IMR-90 (cell line): ENCODE measurements at regions not wholly inside any gene's neighbourhood (a gene's known extent, or its start where the extent isn't known, plus 50 kb on each side); places are given as distances from the start of the nearest gene placed in this dataset.

Source experiments
- ATAC-seq: fragments of 200-7000 bp; cut with Tn5 transposase; 2 replicates; pipeline ENCODE4 v1.9.1; 2020; ENCODE audit warnings: low read depth, mild to moderate bottlenecking, moderate library complexity
- BruUV-seq: library from RNA; stranded (reverse); fragments of 400-500 nt; replicated peaks from 2 replicates; lab custom pipeline; 2021; lab: Mats Ljungman, UMichigan
- CTCF ChIA-PET: fragments of 300-600 bp; formaldehyde crosslinking; extraction: SDS; loops from one replicate; lab custom pipeline; 2021; ENCODE audit warnings: antibody characterized with exemption; lab: Yijun Ruan, JAX
- POLR2A ChIA-PET: fragments of 300-600 bp; sonication (Branson Sonifier 250); formaldehyde crosslinking; loops from one replicate; lab custom pipeline; 2022; ENCODE audit warnings: antibody characterized with exemption; ENCODE audit not compliant: unreplicated experiment; lab: Charles Lee
- DNase-seq: peaks from one replicate; pipeline ENCODE4 v3.0.0; 2013
- H2AFZ ChIP-seq: replicated peaks from 2 replicates; pipeline ENCODE3; 2013; ENCODE audit warnings: low read length, mild to moderate bottlenecking; ENCODE audit not compliant: poor library complexity
- H2AK5ac ChIP-seq: 2 replicates; pipeline ENCODE4 v1.6.1; 2013; ENCODE audit warnings: low read depth, low read length, inconsistent platforms
- H2AK9ac ChIP-seq: replicated peaks from 2 replicates; pipeline ENCODE3; 2013; ENCODE audit warnings: mild to moderate bottlenecking, low read depth, low read length, moderate library complexity; ENCODE audit not compliant: poor library complexity
- H2BK120ac ChIP-seq: 2 replicates; pipeline ENCODE4 v1.6.1; 2013; ENCODE audit warnings: low read depth, low read length, inconsistent platforms
- H2BK15ac ChIP-seq: 3 replicates; pipeline ENCODE4 v1.6.1; 2013; ENCODE audit warnings: low read depth, low read length, inconsistent platforms
- H2BK20ac ChIP-seq: 2 replicates; pipeline ENCODE4 v1.6.1; 2013; ENCODE audit warnings: low read depth, mild to moderate bottlenecking, inconsistent platforms, low read length, moderate library complexity
- H2BK5ac ChIP-seq: 2 replicates; pipeline ENCODE4 v1.6.1; 2013; ENCODE audit warnings: mild to moderate bottlenecking, low read depth, low read length, inconsistent platforms; ENCODE audit not compliant: poor library complexity, severe bottlenecking
- H3K14ac ChIP-seq: replicated peaks from 2 replicates; pipeline ENCODE4 v1.6.1; 2013; ENCODE audit warnings: low read depth, low read length, inconsistent platforms
- H3K18ac ChIP-seq: 2 replicates; pipeline ENCODE4 v1.6.1; 2013; ENCODE audit warnings: low read depth, low read length, control low read depth
- H3K23ac ChIP-seq: 2 replicates; pipeline ENCODE4 v1.6.1; 2013; ENCODE audit warnings: low read depth, low read length, inconsistent platforms
- H3K27ac ChIP-seq: 2 replicates; pipeline ENCODE4 v1.5.1; 2013; ENCODE audit warnings: mild to moderate bottlenecking, control low read depth, low read length; ENCODE audit not compliant: insufficient read depth
- H3K27me3 ChIP-seq: 2 replicates; pipeline ENCODE4 v1.6.1; 2013; ENCODE audit warnings: low read length; ENCODE audit not compliant: control insufficient read depth, insufficient read depth
- H3K36me3 ChIP-seq: 2 replicates; pipeline ENCODE4 v1.6.1; 2013; ENCODE audit warnings: low read length, mixed read lengths; ENCODE audit not compliant: control insufficient read depth, insufficient read depth
- H3K4ac ChIP-seq: 2 replicates; pipeline ENCODE4 v1.6.1; 2013; ENCODE audit warnings: low read depth, low read length, inconsistent platforms
- H3K4me1 ChIP-seq: 2 replicates; pipeline ENCODE4 v1.6.1; 2013; ENCODE audit warnings: low read length, mixed read lengths; ENCODE audit not compliant: control insufficient read depth, insufficient read depth
- H3K4me2 ChIP-seq: 2 replicates; pipeline ENCODE4 v1.6.1; 2013; ENCODE audit warnings: low read depth, mild to moderate bottlenecking, control low read depth, low read length, moderate library complexity
- H3K4me3 ChIP-seq: 2 replicates; pipeline ENCODE4 v1.5.1; 2013; ENCODE audit warnings: low read depth, mild to moderate bottlenecking, control low read depth, low read length, moderate library complexity; ENCODE audit not compliant: insufficient read depth
- H3K56ac ChIP-seq: 2 replicates; pipeline ENCODE4 v1.6.1; 2013; ENCODE audit warnings: low read length, inconsistent platforms; ENCODE audit not compliant: insufficient read depth; ENCODE audit errors: extremely low read depth
- H3K79me1 ChIP-seq, 2 experiments: 2 replicates each; pipeline ENCODE4 v1.6.1; 2013; ENCODE audit warnings: low read length in 2 of 2, inconsistent platforms in 1 of 2, low read depth in 1 of 2
- H3K9ac ChIP-seq: 2 replicates; pipeline ENCODE4 v1.6.1; 2013; ENCODE audit warnings: low read depth, low read length, control low read depth
- H3K9me1 ChIP-seq: 2 replicates; pipeline ENCODE4 v1.6.1; 2013; ENCODE audit warnings: low read length, inconsistent platforms; ENCODE audit not compliant: insufficient read depth
- H3K9me3 ChIP-seq: 2 replicates; pipeline ENCODE4 v1.6.1; 2013; ENCODE audit warnings: low read length; ENCODE audit not compliant: control insufficient read depth, insufficient read depth
- H4K20me1 ChIP-seq: 2 replicates; pipeline ENCODE4 v1.6.1; 2013; ENCODE audit warnings: low read length, inconsistent platforms; ENCODE audit not compliant: insufficient read depth
- H4K5ac ChIP-seq: 2 replicates; pipeline ENCODE4 v1.6.1; 2013; ENCODE audit warnings: mild to moderate bottlenecking, low read depth, low read length, control low read depth
- H4K8ac ChIP-seq, 2 experiments: 2 replicates each; pipeline ENCODE4 v1.6.1; 2013; ENCODE audit warnings: low read depth in 2 of 2, low read length in 2 of 2, control low read depth in 1 of 2, inconsistent platforms in 1 of 2
- H4K91ac ChIP-seq: 2 replicates; pipeline ENCODE4 v1.6.1; 2013; ENCODE audit warnings: low read depth, low read length, inconsistent platforms; ENCODE audit not compliant: insufficient read depth
- CEBPB ChIP-seq: IDR thresholded peaks from 2 replicates; pipeline ENCODE4 v1.6.1; 2012; ENCODE audit warnings: low read depth, low read length, improper control_type of control experiment
- FOS ChIP-seq: fragments of 150-350 bp; IDR thresholded peaks from 2 replicates; pipeline ENCODE4 v1.6.1; 2016; ENCODE audit warnings: low read depth, low read length
- MAZ ChIP-seq: IDR thresholded peaks from 2 replicates; pipeline ENCODE4 v1.6.1; 2012; ENCODE audit warnings: low read depth, mild to moderate bottlenecking, low read length, improper control_type of control experiment, moderate library complexity, borderline replicate concordance
- POLR2A ChIP-seq: IDR thresholded peaks from 2 replicates; pipeline ENCODE4 v1.6.1; 2012; ENCODE audit warnings: mild to moderate bottlenecking, low read depth, low read length
- RAD21 ChIP-seq: IDR thresholded peaks from 2 replicates; pipeline ENCODE4 v1.6.1; 2012; ENCODE audit warnings: low read length, improper control_type of control experiment
- RCOR1 ChIP-seq: IDR thresholded peaks from 2 replicates; pipeline ENCODE4 v1.6.1; 2012; ENCODE audit warnings: mild to moderate bottlenecking, low read length, improper control_type of control experiment; ENCODE audit not compliant: insufficient replicate concordance
- RFX5 ChIP-seq: IDR thresholded peaks from 2 replicates; pipeline ENCODE4 v1.8.0; 2012; ENCODE audit warnings: low read depth, mild to moderate bottlenecking, low read length, moderate library complexity
- WGBS, 2 experiments: methylation state at CpG; one replicate each; pipeline versions ENCODE4 v1.1.5 to v1.1.7; 2013; ENCODE audit warnings: missing lambda C conversion rate in 2 of 2; ENCODE audit not compliant: insufficient read length in 1 of 2; ENCODE audit errors: extremely low coverage in 2 of 2; 5-methylcytosine and 5-hydroxymethylcytosine counted together
- dilution Hi-C: fragments of 300-500 bp; cut with HindIII; formaldehyde crosslinking; loops from one replicate; pipeline ENCODE4 v1.14.3; 2018; ENCODE audit warnings: low sequenced_read_pairs; ENCODE audit not compliant: unreplicated experiment
- in situ Hi-C: fragments of 300-500 bp; cut with MboI; formaldehyde crosslinking; loops from 3 replicates; pipeline ENCODE4 v1.14.3; 2019; ENCODE audit warnings: low sequenced_read_pairs, inconsistent platforms, mixed read lengths
- intact Hi-C: fragments of 100-400 bp; cut with micrococcal nuclease; formaldehyde crosslinking; loops from 2 replicates; pipeline ENCODE4 v1.10.0; 2022
- TF ChIP-seq, protein P1 (sequence below): fragments of 150-350 bp; IDR thresholded peaks from 2 replicates; pipeline ENCODE4 v1.6.1; 2016; ENCODE audit warnings: low read depth, mild to moderate bottlenecking, low read length, moderate library complexity, borderline replicate concordance

DNA sequence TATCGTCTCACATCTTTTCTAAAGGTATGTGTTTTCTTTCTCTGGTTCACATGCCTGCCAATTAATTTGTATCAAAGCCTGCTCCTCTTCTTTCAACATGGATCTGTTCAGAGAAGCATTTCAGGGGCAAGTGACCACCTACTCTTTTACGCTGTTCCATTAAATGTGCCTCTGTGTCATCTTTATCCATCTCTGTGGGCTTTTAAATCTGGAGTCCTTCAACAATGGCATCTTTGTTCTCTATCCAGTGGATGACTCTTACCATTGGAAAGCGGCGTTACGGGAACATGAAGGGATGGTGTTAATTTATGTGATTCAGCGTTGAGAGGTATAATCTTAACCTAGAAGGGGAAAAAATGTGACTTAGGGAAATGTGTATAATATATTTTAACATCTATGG lies 92.7 kb upstream of the CFAP20DC start:
- no peak overlapping the region for H4K5ac ChIP-seq
- no peak overlapping the region for H3K23ac ChIP-seq
- H3K9me3 ChIP-seq = no peaks in the 10 kb centered on the region
- H3K4me2 ChIP-seq = no peak overlapping the region
- H3K9ac ChIP-seq = no peak overlapping the region
- no peak overlapping the region for H2AK5ac ChIP-seq
- H3K36me3 ChIP-seq = no peaks in the 10 kb centered on the region
- no peak overlapping the region for H4K8ac ChIP-seq
- no peak overlapping the region for H3K14ac ChIP-seq
- no peak overlapping the region for H2BK120ac ChIP-seq
- ChIA-PET POLR2A (no interaction called here), CTCF (no interaction called here)
- H3K56ac ChIP-seq = no peak overlapping the region
- H3K27me3 ChIP-seq = 0 out of 2 replicates have a peak, but pooled peaks cover 2% of the 10 kb centered on the region
- H4K91ac ChIP-seq = no peak overlapping the region
- H3K18ac ChIP-seq = no peak overlapping the region
- no peaks in the 10 kb centered on the region for H4K20me1 ChIP-seq
- no peak overlapping the region for H3K27ac ChIP-seq
- H2BK5ac ChIP-seq = no peak overlapping the region
- H3K79me1 ChIP-seq = no peaks in the 10 kb centered on the region
- 100% methylated on average over 1 of the region's 6 CpGs; no CpG with 5 or more reads in 1 of the 2 experiments for WGBS, 2 experiments
- TF ChIP-seq, protein P1, sequence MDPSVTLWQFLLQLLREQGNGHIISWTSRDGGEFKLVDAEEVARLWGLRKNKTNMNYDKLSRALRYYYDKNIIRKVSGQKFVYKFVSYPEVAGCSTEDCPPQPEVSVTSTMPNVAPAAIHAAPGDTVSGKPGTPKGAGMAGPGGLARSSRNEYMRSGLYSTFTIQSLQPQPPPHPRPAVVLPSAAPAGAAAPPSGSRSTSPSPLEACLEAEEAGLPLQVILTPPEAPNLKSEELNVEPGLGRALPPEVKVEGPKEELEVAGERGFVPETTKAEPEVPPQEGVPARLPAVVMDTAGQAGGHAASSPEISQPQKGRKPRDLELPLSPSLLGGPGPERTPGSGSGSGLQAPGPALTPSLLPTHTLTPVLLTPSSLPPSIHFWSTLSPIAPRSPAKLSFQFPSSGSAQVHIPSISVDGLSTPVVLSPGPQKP = no peak
- TF ChIP-seq RCOR1 (no peak), CEBPB (no peak), MAZ (no peak), RFX5 (no peak), RAD21 (no peak), POLR2A (no peak), FOS (no peak)
- no peaks in the 10 kb centered on the region for H3K4me1 ChIP-seq
- no peak overlapping the region for H3K4me3 ChIP-seq
- no peak overlapping the region for H3K4ac ChIP-seq
- no peak overlapping the region for H2BK15ac ChIP-seq
- ATAC-seq (no peak), DNase-seq (no peak)
- H2AK9ac ChIP-seq = no peak overlapping the region
- no peaks in the 10 kb centered on the region for H3K9me1 ChIP-seq
- intact Hi-C loops (no loop called here), in situ Hi-C loops (no loop called here), dilution Hi-C loops (no loop called here)
- H2BK20ac ChIP-seq = no peak overlapping the region
- no peak overlapping the region for H2AFZ ChIP-seq
- no TSS peak for BruUV-seq
